H1 (cell line): ENCODE measurements at regions not wholly inside any gene's neighbourhood (a gene's known extent, or its start where the extent isn't known, plus 50 kb on each side); places are given as distances from the start of the nearest gene placed in this dataset.

Experiments
- CTCF ChIA-PET: fragments of 300-600 bp; sonication (Branson Sonifier 250); formaldehyde crosslinking; loops from one replicate; lab custom pipeline; 2021; ENCODE audit not compliant: partially characterized antibody; lab: Charles Lee
- POLR2A ChIA-PET: fragments of 300-600 bp; sonication (Branson Sonifier 250); formaldehyde crosslinking; loops from one replicate; lab custom pipeline; 2021; ENCODE audit warnings: inconsistent platforms; ENCODE audit not compliant: partially characterized antibody; lab: Charles Lee
- DNase-seq, 2 experiments: peaks; one replicate each; pipeline versions ENCODE4 v3.0.0 to v3.0.0-alpha.2; 2010 to 2022; ENCODE audit warnings: low spot score in 2 of 2, low read depth in 1 of 2, mixed read lengths in 1 of 2
- FAIRE-seq: peaks from 2 replicates; lab custom pipeline; 2011; peaks lifted over from hg19 to GRCh38; lab: Jason Lieb, UNC
- H2AFZ ChIP-seq: 2 replicates; pipeline ENCODE4 v1.8.1; 2012; ENCODE audit warnings: low read length, inconsistent platforms
- H2AK5ac ChIP-seq: 2 replicates; pipeline ENCODE4 v1.6.1; 2013; ENCODE audit warnings: low read depth, low read length
- H2BK120ac ChIP-seq: replicated peaks from 2 replicates; pipeline ENCODE3; 2013; ENCODE audit warnings: low read depth, low read length, inconsistent platforms
- H2BK12ac ChIP-seq: 2 replicates; pipeline ENCODE4 v1.6.1; 2013; ENCODE audit warnings: low read depth, low read length
- H2BK15ac ChIP-seq: 2 replicates; pipeline ENCODE4 v1.6.1; 2013; ENCODE audit warnings: low read length
- H2BK20ac ChIP-seq: 2 replicates; pipeline ENCODE4 v1.6.1; 2013; ENCODE audit warnings: low read length
- H2BK5ac ChIP-seq: 2 replicates; pipeline ENCODE4 v1.6.1; 2013; ENCODE audit warnings: low read depth, low read length
- H3K14ac ChIP-seq: 2 replicates; pipeline ENCODE4 v1.6.1; 2013; ENCODE audit warnings: inconsistent platforms; ENCODE audit not compliant: insufficient read length
- H3K18ac ChIP-seq: 2 replicates; pipeline ENCODE4 v1.6.1; 2013; ENCODE audit warnings: low read length; ENCODE audit errors: extremely low read depth
- H3K23ac ChIP-seq: 2 replicates; pipeline ENCODE4 v1.6.1; 2013; ENCODE audit warnings: inconsistent platforms; ENCODE audit not compliant: insufficient read length
- H3K23me2 ChIP-seq: 2 replicates; pipeline ENCODE4 v1.6.1; 2013; ENCODE audit warnings: low read depth, low read length
- H3K27ac ChIP-seq: 2 replicates; pipeline ENCODE4 v1.6.1; 2011; ENCODE audit warnings: low read depth, low read length, inconsistent platforms
- H3K27me3 ChIP-seq, 4 experiments: replicated peaks in 1 of 4; 1 replicate in 1 of 4; 2 replicates in 3 of 4; pipeline versions ENCODE4 v1.6.1 to v1.8.1; 2011 to 2013; ENCODE audit warnings: low read length in 3 of 4, mild to moderate bottlenecking in 3 of 4, inconsistent platforms in 2 of 4, mixed read lengths in 2 of 4, moderate library complexity in 1 of 4; ENCODE audit not compliant: control insufficient read depth in 3 of 4, insufficient read depth in 3 of 4; ENCODE audit errors: extremely low read depth in 1 of 4
- H3K36me3 ChIP-seq, 4 experiments: 2 replicates each; pipeline versions ENCODE4 v1.6.1 to v1.8.1; 2011 to 2013; ENCODE audit warnings: mild to moderate bottlenecking in 4 of 4, low read length in 3 of 4, moderate library complexity in 2 of 4, control low read depth in 1 of 4, inconsistent platforms in 1 of 4; ENCODE audit not compliant: insufficient read depth in 4 of 4, control insufficient read depth in 2 of 4
- H3K4ac ChIP-seq: replicated peaks from 2 replicates; pipeline ENCODE3; 2013; ENCODE audit warnings: low read length, low read depth, mixed read lengths, inconsistent platforms; ENCODE audit not compliant: insufficient read length
- H3K4me1 ChIP-seq, 4 experiments: replicated peaks in 1 of 4; 1 replicate in 1 of 4; 2 replicates in 3 of 4; pipeline versions ENCODE4 v1.6.1 to v1.8.1; 2011 to 2013; ENCODE audit warnings: low read length in 3 of 4, inconsistent platforms in 2 of 4, mixed read lengths in 1 of 4; ENCODE audit not compliant: insufficient read depth in 4 of 4, control insufficient read depth in 3 of 4
- H3K4me2 ChIP-seq, 2 experiments: 2 replicates each; pipeline versions ENCODE4 v1.6.1 to v1.8.1; 2011 to 2013; ENCODE audit warnings: low read depth in 2 of 2, low read length in 2 of 2, control low read depth in 1 of 2, inconsistent platforms in 1 of 2, mild to moderate bottlenecking in 1 of 2; ENCODE audit not compliant: insufficient read depth in 1 of 2
- H3K4me3 ChIP-seq, 4 experiments: fragments of 200-600, 300-600 bp in 1 of 4; sonication (generic), shearing (Covaris generic), sonication (Bioruptor Twin) in 1 of 4; 2 replicates each; pipeline versions ENCODE4 v1.5.1 to v1.8.1; 2011 to 2016; ENCODE audit warnings: low read length in 4 of 4, low read depth in 3 of 4, control low read depth in 2 of 4, inconsistent platforms in 2 of 4, mild to moderate bottlenecking in 2 of 4, mixed read lengths in 1 of 4, moderate library complexity in 1 of 4; ENCODE audit not compliant: insufficient read depth in 2 of 4; ENCODE audit errors: extremely low read depth in 1 of 4
- H3K56ac ChIP-seq: replicated peaks from 2 replicates; pipeline ENCODE3; 2013; ENCODE audit warnings: low read depth, mild to moderate bottlenecking, mixed read lengths, low read length, inconsistent platforms; ENCODE audit not compliant: insufficient read length
- H3K79me1 ChIP-seq: 2 replicates; pipeline ENCODE4 v1.6.1; 2013; ENCODE audit warnings: low read depth, low read length, control low read depth
- H3K79me2 ChIP-seq, 2 experiments: 2 replicates each; pipeline versions ENCODE4 v1.6.1 to v1.8.1; 2012 to 2013; ENCODE audit warnings: low read length in 2 of 2, mild to moderate bottlenecking in 2 of 2, inconsistent platforms in 1 of 2; ENCODE audit not compliant: insufficient read depth in 2 of 2, control insufficient read depth in 1 of 2
- H3K9ac ChIP-seq, 4 experiments: replicated peaks in 1 of 4; 1 replicate in 1 of 4; 2 replicates in 3 of 4; pipeline versions ENCODE4 v1.6.1 to v1.8.1; 2011 to 2013; ENCODE audit warnings: low read depth in 3 of 4, low read length in 3 of 4, control low read depth in 2 of 4, mild to moderate bottlenecking in 2 of 4, moderate library complexity in 2 of 4, inconsistent platforms in 1 of 4; ENCODE audit errors: extremely low read depth in 1 of 4
- H3K9me3 ChIP-seq, 2 experiments: 2 replicates each; pipeline versions ENCODE4 v1.6.1 to v1.8.1; 2012 to 2013; ENCODE audit warnings: mild to moderate bottlenecking in 2 of 2, moderate library complexity in 2 of 2, control low read depth in 1 of 2, inconsistent platforms in 1 of 2, low read depth in 1 of 2, low read length in 1 of 2, mixed read lengths in 1 of 2; ENCODE audit not compliant: insufficient read depth in 2 of 2
- H4K20me1 ChIP-seq, 2 experiments: replicated peaks in 1 of 2; 2 replicates each; pipeline versions ENCODE3 to v1.8.1; 2011 to 2013; ENCODE audit warnings: inconsistent platforms in 2 of 2, low read length in 2 of 2, mild to moderate bottlenecking in 1 of 2; ENCODE audit not compliant: insufficient read depth in 2 of 2, control insufficient read depth in 1 of 2
- H4K5ac ChIP-seq: 2 replicates; pipeline ENCODE4 v1.6.1; 2013; ENCODE audit warnings: low read length, low read depth, mixed read lengths, inconsistent platforms; ENCODE audit not compliant: insufficient read length
- H4K8ac ChIP-seq: 2 replicates; pipeline ENCODE4 v1.8.0; 2013; ENCODE audit warnings: mild to moderate bottlenecking, moderate library complexity, low read length, inconsistent platforms; ENCODE audit not compliant: insufficient read depth; ENCODE audit errors: extremely low read depth
- H4K91ac ChIP-seq: replicated peaks from 2 replicates; pipeline ENCODE3; 2013; ENCODE audit warnings: low read length, mixed read lengths, inconsistent platforms; ENCODE audit not compliant: insufficient read length
- ATF3 ChIP-seq: IDR thresholded peaks from 2 replicates; pipeline ENCODE4 v1.6.1; 2011; ENCODE audit warnings: low read depth, mild to moderate bottlenecking, low read length; ENCODE audit not compliant: insufficient read depth
- BCL11A ChIP-seq, 2 experiments: IDR thresholded peaks; one replicate each; pipeline ENCODE4 v1.6.1; 2011; ENCODE audit warnings: low read depth in 2 of 2, low read length in 2 of 2, mild to moderate bottlenecking in 2 of 2
- CREB1 ChIP-seq: IDR thresholded peaks from 2 replicates; pipeline ENCODE4 v1.6.1; 2012; ENCODE audit warnings: inconsistent platforms
- EZH2 ChIP-seq: fragments of 200-600 bp; sonication (generic); IDR thresholded peaks from 2 replicates; pipeline ENCODE4 v1.7.1; 2012; ENCODE audit warnings: low read depth, mild to moderate bottlenecking, moderate library complexity, low read length, inconsistent platforms; ENCODE audit not compliant: severe bottlenecking
- JUN ChIP-seq: IDR thresholded peaks from 2 replicates; pipeline ENCODE4 v1.6.1; 2011; ENCODE audit warnings: low read depth, mild to moderate bottlenecking, improper control_type of control experiment, low read length
- JUND ChIP-seq: IDR thresholded peaks from 2 replicates; pipeline ENCODE4 v1.6.1; 2011; ENCODE audit warnings: mild to moderate bottlenecking, improper control_type of control experiment, low read length
- KDM1A ChIP-seq: fragments of 200-600, 300-600 bp; sonication (generic); IDR thresholded peaks from 2 replicates; pipeline ENCODE4 v1.7.1; 2016; ENCODE audit warnings: mild to moderate bottlenecking, low read length, borderline replicate concordance
- KDM4A ChIP-seq: IDR thresholded peaks from one replicate; pipeline ENCODE4 v1.7.1; 2012; ENCODE audit warnings: low read depth, mild to moderate bottlenecking, moderate library complexity, low read length, inconsistent platforms; ENCODE audit not compliant: severe bottlenecking
- MAX ChIP-seq: IDR thresholded peaks from 2 replicates; pipeline ENCODE4 v1.6.1; 2012; ENCODE audit warnings: inconsistent platforms
- NANOG ChIP-seq: IDR thresholded peaks from 2 replicates; pipeline ENCODE4 v1.6.1; 2011; ENCODE audit warnings: low read length, low read depth, mild to moderate bottlenecking, inconsistent platforms; ENCODE audit not compliant: insufficient read depth, poor library complexity, severe bottlenecking
- PHF8 ChIP-seq: fragments of 200-600 bp; sonication (generic); conservative IDR thresholded peaks from 2 replicates; pipeline ENCODE4 v1.7.1; 2012; ENCODE audit warnings: low read depth, mild to moderate bottlenecking, inconsistent platforms, low read length, moderate library complexity
- RFX5 ChIP-seq: IDR thresholded peaks from 2 replicates; pipeline ENCODE4 v1.6.1; 2011; ENCODE audit warnings: low read depth, low read length, improper control_type of control experiment, borderline replicate concordance
- TCF12 ChIP-seq: IDR thresholded peaks from 2 replicates; pipeline ENCODE4 v1.6.1; 2011; ENCODE audit warnings: low read depth, mild to moderate bottlenecking, low read length
- TEAD4 ChIP-seq: IDR thresholded peaks from 2 replicates; pipeline ENCODE4 v1.6.1; 2012; ENCODE audit warnings: low read depth, low read length, inconsistent platforms, mixed read lengths
- ZNF274 ChIP-seq: IDR thresholded peaks from 2 replicates; pipeline ENCODE4 v1.7.0; 2012; ENCODE audit warnings: low read length, borderline replicate concordance; ENCODE audit errors: extremely low read depth
- WGBS, 2 experiments: shearing (Covaris generic) in 1 of 2; methylation state at CpG; one replicate each; pipeline versions ENCODE4 v1.1.6 to v1.1.7; 2013 to 2015; ENCODE audit warnings: low lambda C conversion rate in 2 of 2, mixed read lengths in 2 of 2, inconsistent platforms in 1 of 2, low coverage in 1 of 2, missing lambda C conversion rate in 1 of 2; ENCODE audit not compliant: insufficient replicate concordance in 2 of 2, insufficient coverage in 1 of 2, insufficient read length in 1 of 2; ENCODE audit errors: extremely low coverage in 1 of 2, missing lambda C conversion rate in 1 of 2; 5-methylcytosine and 5-hydroxymethylcytosine counted together

GRCh38 chr3:31436830-31437229 lies 95.9 kb upstream of the STT3B start:
- H2BK12ac ChIP-seq, result no peak overlapping the region
- no peak overlapping the region for H3K14ac ChIP-seq
- no peak overlapping the region for H3K4me2 ChIP-seq
- H2BK5ac ChIP-seq, result no peak overlapping the region
- peaks cover 0 to 3% (median 0%) of the 10 kb centered on the region in 4 experiments; a peak in 2 of 7 replicates for H3K4me1 ChIP-seq
- no peaks in the 10 kb centered on the region for H3K27me3 ChIP-seq
- peaks cover 7 to 10% of the 10 kb centered on the region in 2 experiments; a peak in 3 of 4 replicates for H3K9me3 ChIP-seq
- no peak overlapping the region for H3K56ac ChIP-seq
- POLR2A ChIA-PET, result no interaction called here
- no peak overlapping the region for H2BK120ac ChIP-seq
- H3K27ac ChIP-seq, result no peak overlapping the region
- H4K8ac ChIP-seq, result no peak overlapping the region
- no peaks in the 10 kb centered on the region for H4K20me1 ChIP-seq
- DNase-seq (no peak), FAIRE-seq (no peak)
- H3K23me2 ChIP-seq, result no peaks in the 10 kb centered on the region
- H2BK20ac ChIP-seq, result no peak overlapping the region
- CTCF ChIA-PET, result no interaction called here
- H3K9ac ChIP-seq, result no peak overlapping the region
- no peak overlapping the region for H3K23ac ChIP-seq
- no peaks in the 10 kb centered on the region for H3K79me1 ChIP-seq
- H3K18ac ChIP-seq, result no peak overlapping the region
- no peak overlapping the region for H2AK5ac ChIP-seq
- no peak overlapping the region for H2AFZ ChIP-seq
- no peak overlapping the region for H3K4me3 ChIP-seq
- WGBS, 2 experiments, result 95% methylated on average over 1 of the region's 1 CpG; no CpG with 5 or more reads in 1 of the 2 experiments
- H3K36me3 ChIP-seq, result no peaks in the 10 kb centered on the region
- no peaks in the 10 kb centered on the region for H3K79me2 ChIP-seq
- H4K91ac ChIP-seq, result no peak overlapping the region
- no peak overlapping the region for H4K5ac ChIP-seq
- no peak overlapping the region for H2BK15ac ChIP-seq
- no peak overlapping the region for H3K4ac ChIP-seq
- TF ChIP-seq ZNF274 (no peak), EZH2 (no peak), KDM1A (no peak), MAX (no peak), TCF12 (no peak), ATF3 (no peak), BCL11A (IDR thresholded peaks at IDR 0.05; ENCODE audit: low read depth in 2 of 2, low read length in 2 of 2) (no peak), CREB1 (no peak), KDM4A (no peak), JUND (no peak), JUN (no peak), RFX5 (no peak), NANOG (no peak), TEAD4 (no peak), PHF8 (no peak)
